ENCODE measurements at regions not wholly inside any gene's neighbourhood (a gene's known extent, or its start where the extent isn't known, plus 50 kb on each side); places are given as distances from the start of the nearest gene placed in this dataset.
"Not testable (repeated sequence)": the region's sequence is repeated elsewhere in the genome, so short reads cannot be mapped to it uniquely, and the experiment has no call there.

GRCh38 chr5:5884593-5884992 lies 462.1 kb downstream of the ICE1 start:
- no peak for DNase-seq (ENCODE audit: low read depth in 3 of 3)

DNA sequence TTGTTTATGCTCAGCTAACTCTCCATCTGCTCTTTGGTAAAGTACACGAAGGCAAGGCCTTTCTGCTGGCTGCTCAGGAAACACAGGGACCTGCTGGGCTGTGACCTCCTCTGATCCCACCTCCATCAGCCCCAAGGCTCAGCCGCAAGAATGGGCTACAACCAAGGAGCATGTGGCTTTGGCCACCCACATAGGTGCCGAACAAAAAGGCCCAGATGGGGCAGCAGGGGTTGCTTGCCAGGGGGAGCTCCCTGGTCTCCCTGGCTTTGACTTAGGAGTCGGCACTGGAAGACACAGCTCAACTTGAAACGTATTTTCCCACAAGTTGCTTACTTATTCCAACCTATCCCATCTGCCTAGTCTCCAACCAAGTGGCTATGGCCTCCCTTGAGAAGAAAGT lies 461.1 kb downstream of the ICE1 start:
- DNase-seq (ENCODE audit: low read depth in 3 of 3): no peak

GRCh38 chr5:5883146-5883545 lies 460.7 kb downstream of the ICE1 start:
- DNase-seq (ENCODE audit: low read depth in 3 of 3): no peak

GRCh38 chr5:5882706-5883105 lies 460.2 kb downstream of the ICE1 start:
- no peak for DNase-seq (ENCODE audit: low read depth in 3 of 3)

DNA sequence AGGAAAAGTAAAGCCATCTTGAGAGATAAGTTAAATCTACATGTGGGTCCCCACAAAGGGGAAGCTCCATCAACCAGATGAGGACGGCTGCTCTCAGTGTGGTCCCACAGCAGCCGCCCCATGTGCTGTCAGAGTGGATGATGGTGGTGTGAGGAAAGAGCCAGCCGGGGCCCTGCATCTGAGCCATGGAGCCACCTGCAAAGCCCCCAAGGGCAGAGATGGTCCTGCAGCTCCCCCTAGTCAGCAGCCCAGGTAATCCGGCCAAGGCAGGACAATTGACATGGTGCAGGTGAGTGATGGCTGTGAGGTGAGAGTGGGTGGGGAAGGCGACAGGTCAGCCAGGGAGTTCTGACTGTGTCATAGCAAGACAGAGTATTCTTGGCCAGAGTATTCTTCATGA lies 458.8 kb downstream of the ICE1 start:
- DNase-seq (ENCODE audit: low read depth in 3 of 3): no peak

GRCh38 chr5:5880077-5880763 lies 457.7 kb downstream of the ICE1 start:
- DNase-seq (ENCODE audit: low read depth in 3 of 3): no peak

DNA sequence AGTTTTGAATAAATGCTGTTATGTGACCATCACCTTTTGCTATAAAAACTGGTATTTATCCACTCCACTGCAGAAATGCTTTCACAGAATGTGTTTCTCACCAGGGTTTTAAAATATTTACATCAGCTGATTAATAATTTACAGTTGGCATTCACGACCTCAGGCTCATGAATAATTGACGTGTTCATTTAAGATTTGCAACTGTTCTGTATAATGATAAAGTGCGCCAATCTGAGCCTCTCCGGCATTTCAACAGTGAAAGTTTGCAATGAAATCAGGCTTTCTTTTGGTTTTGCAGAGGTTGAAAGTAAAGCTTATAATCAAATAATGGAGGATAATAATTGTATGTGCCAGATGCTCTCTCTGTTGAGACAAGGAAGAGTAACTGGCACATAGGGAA lies 434.9 kb downstream of the ICE1 start:
- DNase-seq (ENCODE audit: low read depth in 3 of 3): no peak

GRCh38 chr5:5854087-5854486 lies 431.6 kb downstream of the ICE1 start:
- DNase-seq (ENCODE audit: low read depth in 3 of 3): no peak

GRCh38 chr5:5838493-5838892 lies 416.0 kb downstream of the ICE1 start:
- DNase-seq (ENCODE audit: low read depth in 3 of 3): no peak

- not testable (repeated sequence) for DNase-seq (ENCODE audit: low read depth in 3 of 3)
Observed at GRCh38 chr5:5831622-5832021, 409.1 kb downstream of the ICE1 start.

- DNase-seq (ENCODE audit: low read depth in 3 of 3): no peak
Observed at GRCh38 chr5:5828619-5829018, 406.1 kb downstream of the ICE1 start.

GRCh38 chr5:5826911-5827310 lies 404.4 kb downstream of the ICE1 start:
- DNase-seq (ENCODE audit: low read depth in 3 of 3): no peak

- no peak for DNase-seq (ENCODE audit: low read depth in 3 of 3)
Observed at GRCh38 chr5:5822729-5823257, 400.3 kb downstream of the ICE1 start.

DNA sequence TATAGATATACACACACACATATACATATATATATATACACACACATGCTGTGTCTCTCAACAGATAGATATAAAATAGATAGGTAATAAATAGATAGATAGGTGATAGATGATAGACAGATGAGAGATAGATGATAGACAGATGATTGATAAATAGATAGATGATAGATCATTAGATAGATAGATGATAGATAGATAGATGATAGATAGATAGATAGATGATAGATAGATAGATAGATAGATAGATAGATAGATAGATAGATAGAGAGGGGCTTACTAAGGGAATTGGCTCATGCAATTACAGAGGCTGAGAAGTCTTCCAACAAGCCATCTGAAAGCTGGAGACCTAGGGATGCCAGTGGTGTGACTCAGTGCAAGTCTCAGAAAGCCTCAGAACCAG lies 394.5 kb downstream of the ICE1 start:
- DNase-seq (ENCODE audit: low read depth in 3 of 3): no peak

GRCh38 chr5:5813441-5813840 lies 391.0 kb downstream of the ICE1 start:
- no peak for DNase-seq (ENCODE audit: low read depth in 3 of 3)

DNA sequence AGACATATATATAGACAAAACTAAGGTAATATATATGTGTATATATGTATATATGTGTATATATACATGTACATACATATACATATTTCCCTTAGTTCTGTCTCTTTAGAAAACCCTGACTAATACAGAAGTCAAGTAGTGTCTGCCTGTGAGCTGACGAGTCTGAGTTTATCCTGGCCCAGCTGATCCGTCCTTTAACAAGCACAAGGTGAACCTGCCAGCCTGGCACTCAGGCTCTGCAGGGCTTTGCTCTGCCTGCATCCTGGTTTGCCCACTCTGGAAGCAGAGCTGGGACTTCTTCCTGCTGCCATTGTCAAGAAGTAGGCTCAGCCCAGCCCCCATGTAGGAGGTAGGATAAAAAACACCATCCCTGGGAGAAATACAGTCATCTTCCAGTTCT lies 388.0 kb downstream of the ICE1 start:
- DNase-seq (ENCODE audit: low read depth in 3 of 3): no peak

DNA sequence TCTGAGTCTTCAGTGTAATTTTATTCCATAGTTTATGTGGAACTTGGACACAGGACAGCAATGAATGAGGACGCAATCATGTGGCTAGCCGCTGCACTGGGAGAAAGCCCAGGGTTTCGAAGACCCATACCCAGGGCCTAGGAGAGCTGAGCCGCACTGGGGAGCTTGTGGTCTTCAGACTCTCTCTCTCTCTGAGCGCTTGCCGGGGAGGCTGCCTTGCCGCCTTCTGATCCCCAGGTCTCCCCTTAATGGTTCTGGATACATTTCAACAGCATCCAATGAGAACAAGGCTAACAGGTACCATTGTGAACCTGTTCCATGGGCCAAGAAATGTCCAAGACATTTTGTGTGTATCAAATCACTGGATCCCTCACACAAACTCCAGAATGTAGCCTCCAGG lies 383.4 kb downstream of the ICE1 start:
- DNase-seq (ENCODE audit: low read depth in 3 of 3): no peak

GRCh38 chr5:5804478-5805233 lies 382.2 kb downstream of the ICE1 start:
- DNase-seq (ENCODE audit: low read depth in 3 of 3): no peak

DNA sequence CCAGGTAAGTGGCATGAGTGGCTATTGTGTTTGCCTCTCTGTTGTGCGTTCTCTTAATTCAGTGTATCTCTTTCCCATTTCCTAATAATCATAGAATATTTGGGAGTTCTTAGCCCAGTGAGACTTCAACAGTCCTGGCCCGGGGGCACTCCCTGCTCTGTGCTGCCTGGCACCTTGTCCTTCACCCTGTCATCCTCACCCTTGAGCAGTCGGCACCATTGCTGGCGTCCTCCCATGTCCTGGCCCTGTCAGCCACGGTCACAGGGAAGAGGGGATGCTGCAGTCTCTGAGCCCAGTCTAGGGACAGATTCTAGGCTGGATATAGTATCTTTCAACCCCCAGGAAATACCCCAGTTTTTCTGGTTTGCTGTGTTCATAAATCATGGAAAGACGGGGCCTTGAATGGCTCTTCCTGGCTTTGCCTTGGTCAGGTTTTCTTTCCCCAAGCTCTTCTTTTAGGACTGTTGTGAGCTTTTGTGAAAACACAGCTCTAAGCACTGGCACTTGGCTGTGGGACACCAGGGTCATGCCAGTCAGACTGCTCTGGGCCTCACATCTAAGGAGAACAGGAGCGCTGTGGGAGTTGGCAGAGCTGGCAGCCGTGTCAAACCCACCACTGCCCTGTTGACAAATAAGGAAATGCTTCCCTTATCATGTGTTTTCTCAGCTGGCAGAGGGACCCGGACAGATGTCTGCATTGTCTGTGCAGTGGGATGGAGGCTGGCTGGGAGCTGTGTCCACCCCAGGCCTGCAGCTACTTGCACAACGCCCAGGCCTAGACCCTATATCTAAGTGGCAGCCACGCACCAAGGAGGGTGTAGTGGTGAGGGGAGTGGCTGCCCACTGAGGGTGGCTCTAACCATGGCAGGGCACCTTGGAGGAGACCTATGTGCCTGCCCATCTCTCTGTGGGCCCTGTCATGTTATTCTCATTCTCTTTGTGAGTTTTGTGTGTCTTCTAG lies 378.6 kb downstream of the ICE1 start:
- DNase-seq (ENCODE audit: low read depth in 3 of 3): no peak

DNA sequence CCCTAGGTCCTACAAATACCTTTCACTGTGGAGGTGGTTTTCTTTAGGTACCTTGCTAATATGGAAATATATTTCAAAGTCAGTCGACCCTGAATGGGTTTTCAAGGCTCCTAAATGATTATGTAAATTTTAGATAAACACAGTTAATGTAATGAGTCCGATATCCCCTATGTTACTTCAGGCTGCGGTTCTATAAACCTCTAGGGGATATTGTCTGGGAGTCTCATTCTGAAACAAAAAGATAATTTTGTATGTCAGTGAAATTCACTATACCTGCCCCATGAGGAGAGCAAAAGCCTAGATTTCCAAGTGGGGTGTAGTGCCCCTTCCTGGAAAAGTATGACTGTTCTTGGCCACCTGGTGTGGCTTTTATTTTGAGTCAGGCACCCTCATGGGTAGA lies 377.3 kb downstream of the ICE1 start:
- DNase-seq (ENCODE audit: low read depth in 3 of 3): no peak

DNA sequence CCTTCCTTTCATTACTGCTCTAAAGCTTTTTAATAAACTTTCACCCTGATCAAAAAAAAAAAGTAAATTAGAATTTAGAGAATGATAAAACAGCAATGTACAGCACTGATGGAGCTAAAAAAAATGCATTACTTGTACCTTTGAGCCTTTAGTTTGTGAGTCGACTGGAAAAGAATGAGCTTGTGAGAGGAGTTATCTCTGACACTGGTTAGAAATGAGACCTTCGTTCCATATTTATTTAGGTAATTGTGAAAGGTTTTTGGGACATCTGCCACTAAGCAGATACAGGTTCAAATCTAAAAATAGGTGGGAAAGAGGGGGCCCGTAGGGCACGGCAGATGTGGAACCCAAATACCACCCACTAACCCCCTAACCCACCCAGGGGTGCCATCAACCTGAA lies 376.8 kb downstream of the ICE1 start:
- no peak for DNase-seq (ENCODE audit: low read depth in 3 of 3)

- no peak for DNase-seq (ENCODE audit: low read depth in 3 of 3)
Observed at GRCh38 chr5:5798462-5798861, 376.0 kb downstream of the ICE1 start.

Data from stimulated activated CD4-positive, alpha-beta T cell treated with anti-CD3 and anti-CD28 coated beads, TNF-alpha, amount 100 ng/mL, for 4 hours (primary cell).